Mesothelial cell of epicardium (in vitro differentiated cells): ENCODE measurements at regions not wholly inside any gene's neighbourhood (a gene's known extent, or its start where the extent isn't known, plus 50 kb on each side); places are given as distances from the start of the nearest gene placed in this dataset.

ENCODE experiments used
- DNase-seq, 2 experiments: peaks; one replicate each; pipeline ENCODE4 v3.0.0; 2021; ENCODE audit warnings: low spot score in 2 of 2; ENCODE audit not compliant: unreplicated experiment in 2 of 2
- H3K27ac Mint-ChIP-seq: 2 replicates; pipeline ENCODE4 v1.8.0; 2021; ENCODE audit warnings: mixed read lengths
- H3K27me3 Mint-ChIP-seq: 2 replicates; pipeline ENCODE4 v1.8.0; 2021; ENCODE audit warnings: low read depth, mixed read lengths
- H3K36me3 Mint-ChIP-seq: 2 replicates; pipeline ENCODE4 v1.8.0; 2021; ENCODE audit warnings: mixed read lengths
- H3K4me1 Mint-ChIP-seq: 2 replicates; pipeline ENCODE4 v1.8.0; 2021; ENCODE audit warnings: mixed read lengths
- H3K4me3 Mint-ChIP-seq: 2 replicates; pipeline ENCODE4 v1.8.0; 2021; ENCODE audit warnings: mild to moderate bottlenecking, moderate library complexity, mixed read lengths
- H3K9me3 Mint-ChIP-seq: 2 replicates; pipeline ENCODE4 v1.8.0; 2021; ENCODE audit warnings: mixed read lengths
- TF ChIP-seq, protein P1 (sequence below): fragments of 200-600 bp; sonication (generic); IDR thresholded peaks from one replicate; pipeline ENCODE4 v1.5.0; 2021; ENCODE audit warnings: antibody characterized with exemption; ENCODE audit not compliant: unreplicated experiment

DNA sequence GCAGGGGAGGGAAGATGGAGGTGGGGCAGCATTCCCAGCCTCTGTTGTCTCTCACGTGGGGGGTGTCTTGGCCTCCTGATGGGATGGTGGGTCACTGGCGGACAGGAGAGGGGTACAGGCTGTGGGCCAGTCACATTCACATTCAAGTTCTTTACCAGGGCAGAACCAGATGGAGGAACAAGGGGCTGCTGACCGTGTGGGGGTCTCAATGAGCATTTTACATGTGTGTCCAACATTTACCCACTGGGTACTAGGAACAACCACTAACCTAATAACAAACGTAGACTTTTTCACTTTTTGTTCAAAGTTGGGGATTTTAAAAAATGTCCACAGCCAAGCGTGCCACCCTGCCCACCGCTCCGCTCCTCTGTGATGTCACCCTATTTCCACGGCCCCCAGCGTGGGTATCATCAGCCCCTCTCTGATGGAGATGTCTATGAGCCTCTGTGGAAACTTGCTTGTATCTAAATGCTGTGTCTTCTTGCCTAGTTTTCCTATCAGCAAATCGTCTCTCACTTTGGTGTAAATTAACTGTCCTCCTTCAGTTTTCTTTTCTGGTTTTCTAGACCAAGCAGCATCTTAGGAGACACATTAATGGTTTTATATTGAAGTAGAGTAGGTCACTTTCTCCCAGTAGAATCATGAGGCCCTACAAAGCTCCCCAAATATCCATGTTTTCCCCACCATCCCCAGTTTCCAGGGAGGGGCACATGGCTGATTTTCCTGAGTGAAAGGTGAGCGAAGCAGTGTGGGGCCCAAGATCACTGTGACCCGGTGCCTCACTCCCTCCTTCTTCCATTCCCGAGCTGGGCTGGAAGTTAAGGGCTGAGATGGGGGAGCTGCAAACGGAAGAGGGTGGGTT, 936.7 kb downstream of the BRD1 start:
- DNase-seq, result peak in 1 of 2 experiments; percentile 24

DNA sequence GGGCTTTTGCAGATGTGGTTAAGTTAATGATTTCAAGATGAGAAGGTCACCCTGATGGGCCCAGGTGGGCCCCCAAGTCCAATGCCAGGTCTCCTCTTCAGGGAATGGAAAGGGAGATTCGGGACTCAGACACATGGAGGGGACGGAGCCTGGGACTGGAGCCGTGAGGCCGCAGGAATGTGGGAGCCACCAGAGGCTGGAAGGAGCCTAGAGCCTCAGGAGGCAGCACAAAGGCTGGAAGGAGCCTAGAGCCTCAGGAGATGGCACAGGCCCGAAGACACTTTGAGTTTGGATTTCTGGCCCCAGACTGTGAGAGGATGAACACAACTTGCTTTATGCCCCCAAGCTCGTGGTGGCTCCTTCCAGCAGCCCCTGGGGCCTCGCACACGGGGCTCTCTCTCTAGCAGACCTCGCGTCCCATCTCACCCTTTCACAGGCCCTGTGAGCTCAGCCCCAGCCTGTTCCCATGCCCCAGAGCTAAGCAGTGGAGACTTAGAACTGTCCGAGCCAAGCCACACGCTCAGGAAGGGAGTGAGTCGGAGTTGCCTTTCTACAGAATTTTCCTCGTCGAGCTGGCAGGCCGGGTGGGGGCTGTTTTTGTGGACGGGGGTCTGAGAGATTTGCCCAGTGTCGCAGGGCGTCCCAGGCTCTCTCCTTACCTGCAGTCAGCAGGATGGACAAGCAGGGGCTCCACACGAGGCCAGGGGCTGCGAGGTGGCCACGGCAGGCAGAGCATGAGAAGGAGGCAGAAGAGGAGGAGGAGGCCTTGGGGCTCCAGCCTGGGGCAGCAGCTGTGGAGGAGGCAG, 937.6 kb downstream of the BRD1 start:
- DNase-seq, result peak in 1 of 2 experiments; percentile 32
- no peaks in the 10 kb centered on the region for H3K9me3 Mint-ChIP-seq
- no peaks in the 10 kb centered on the region for H3K36me3 Mint-ChIP-seq
- no peak overlapping the region for H3K4me3 Mint-ChIP-seq
- no peaks in the 10 kb centered on the region for H3K4me1 Mint-ChIP-seq
- no peak overlapping the region for H3K27ac Mint-ChIP-seq
- peaks cover 20% of the 10 kb centered on the region for H3K27me3 Mint-ChIP-seq
- TF ChIP-seq, protein P1, sequence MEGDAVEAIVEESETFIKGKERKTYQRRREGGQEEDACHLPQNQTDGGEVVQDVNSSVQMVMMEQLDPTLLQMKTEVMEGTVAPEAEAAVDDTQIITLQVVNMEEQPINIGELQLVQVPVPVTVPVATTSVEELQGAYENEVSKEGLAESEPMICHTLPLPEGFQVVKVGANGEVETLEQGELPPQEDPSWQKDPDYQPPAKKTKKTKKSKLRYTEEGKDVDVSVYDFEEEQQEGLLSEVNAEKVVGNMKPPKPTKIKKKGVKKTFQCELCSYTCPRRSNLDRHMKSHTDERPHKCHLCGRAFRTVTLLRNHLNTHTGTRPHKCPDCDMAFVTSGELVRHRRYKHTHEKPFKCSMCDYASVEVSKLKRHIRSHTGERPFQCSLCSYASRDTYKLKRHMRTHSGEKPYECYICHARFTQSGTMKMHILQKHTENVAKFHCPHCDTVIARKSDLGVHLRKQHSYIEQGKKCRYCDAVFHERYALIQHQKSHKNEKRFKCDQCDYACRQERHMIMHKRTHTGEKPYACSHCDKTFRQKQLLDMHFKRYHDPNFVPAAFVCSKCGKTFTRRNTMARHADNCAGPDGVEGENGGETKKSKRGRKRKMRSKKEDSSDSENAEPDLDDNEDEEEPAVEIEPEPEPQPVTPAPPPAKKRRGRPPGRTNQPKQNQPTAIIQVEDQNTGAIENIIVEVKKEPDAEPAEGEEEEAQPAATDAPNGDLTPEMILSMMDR, result no peak

More for the DNA sequence above, 936.7 kb downstream of the BRD1 start:
- Mint-ChIP-seq H3K4me3 (no peak overlapping the region), H3K9me3 (no peaks in the 10 kb centered on the region), H3K4me1 (no peaks in the 10 kb centered on the region), H3K27ac (no peak overlapping the region), H3K27me3 (peaks cover 20% of the 10 kb centered on the region), H3K36me3 (no peaks in the 10 kb centered on the region)
- TF ChIP-seq, protein P1, result no peak

DNA sequence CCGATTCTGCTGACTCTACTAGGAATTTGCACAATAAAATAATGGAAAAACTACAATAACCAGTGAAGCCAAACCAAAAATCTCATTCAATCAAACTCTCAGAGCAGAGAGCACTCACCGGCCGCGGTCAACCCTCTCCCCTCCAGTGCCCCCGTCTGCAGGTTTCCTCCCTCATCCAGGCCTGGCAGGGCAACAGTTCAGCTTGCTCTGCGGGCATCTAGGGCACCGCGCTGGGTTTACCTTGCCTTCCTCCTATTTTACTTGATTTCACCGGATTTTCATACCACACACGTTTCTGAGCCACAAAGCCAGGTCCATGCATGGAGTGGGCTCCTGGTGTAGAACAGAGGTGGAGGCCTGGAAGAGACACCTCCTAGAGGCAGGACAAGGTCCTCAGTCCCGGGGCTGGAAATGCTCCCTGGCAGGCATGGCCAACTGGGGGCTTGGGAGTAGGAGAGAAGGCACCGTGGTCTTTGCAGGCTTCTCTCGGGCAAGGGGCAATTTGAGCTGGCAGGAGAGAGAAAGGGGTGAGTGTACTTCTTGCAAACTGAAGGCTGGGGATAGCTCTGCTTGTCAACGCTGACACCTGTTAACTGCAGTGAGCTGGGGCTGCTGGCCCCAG, 938.4 kb downstream of the BRD1 start:
- H3K36me3 Mint-ChIP-seq, result no peaks in the 10 kb centered on the region
- H3K27ac Mint-ChIP-seq, result no peak overlapping the region
- H3K4me1 Mint-ChIP-seq, result peaks cover 2% of the 10 kb centered on the region
- peak in 1 of 2 experiments; percentile 31 for DNase-seq
- H3K9me3 Mint-ChIP-seq, result no peaks in the 10 kb centered on the region
- TF ChIP-seq, protein P1, result no peak
- peaks cover 17% of the 10 kb centered on the region for H3K27me3 Mint-ChIP-seq
- H3K4me3 Mint-ChIP-seq, result no peak overlapping the region

DNA sequence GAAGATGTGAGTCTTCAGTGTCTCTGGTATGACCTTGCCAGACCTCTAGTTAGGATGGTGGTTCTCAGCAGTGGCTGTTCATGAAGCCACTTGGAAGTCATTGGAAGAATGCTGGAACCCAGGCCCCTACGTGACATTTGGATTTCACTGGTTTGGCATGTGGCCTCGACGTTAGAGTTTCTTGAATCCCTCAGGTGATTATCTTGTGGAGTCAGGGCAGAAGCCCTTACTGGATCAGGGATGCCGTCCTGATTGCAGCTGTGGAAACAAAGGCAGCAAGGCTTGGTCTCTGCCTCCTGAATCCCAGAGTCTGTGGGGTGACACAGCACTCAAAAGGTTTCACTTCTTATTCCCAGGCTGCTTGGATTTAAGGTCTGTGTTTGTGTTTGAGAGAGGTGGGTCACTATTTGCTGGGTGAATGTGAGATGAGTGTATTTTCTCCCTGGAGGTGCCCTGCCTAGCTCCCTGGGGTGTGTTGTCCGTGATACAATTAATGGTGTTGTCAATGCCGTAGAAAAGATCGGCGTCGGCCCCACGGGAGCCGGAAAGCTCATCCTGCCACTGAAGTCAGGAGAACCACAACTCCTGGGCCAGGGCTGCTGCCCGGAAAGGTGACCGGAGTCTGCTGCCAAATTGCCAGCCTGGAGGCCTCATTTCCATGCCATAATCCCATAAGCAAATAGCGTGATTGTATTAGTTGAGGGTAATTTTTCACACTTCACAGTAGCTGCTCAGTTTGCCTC, 939.0 kb downstream of the BRD1 start:
- H3K27ac Mint-ChIP-seq, result no peak overlapping the region
- TF ChIP-seq, protein P1, result no peak
- H3K9me3 Mint-ChIP-seq, result no peaks in the 10 kb centered on the region
- no peak overlapping the region for H3K4me3 Mint-ChIP-seq
- peak in 1 of 2 experiments; percentile 19 for DNase-seq
- H3K36me3 Mint-ChIP-seq, result no peaks in the 10 kb centered on the region
- peaks cover 4% of the 10 kb centered on the region for H3K4me1 Mint-ChIP-seq
- H3K27me3 Mint-ChIP-seq, result peaks cover 18% of the 10 kb centered on the region
